Activated CD8-positive, alpha-beta T cell treated with anti-CD3 and anti-CD28 coated beads for 36 hours (primary cell): ENCODE measurements at regions not wholly inside any gene's neighbourhood (a gene's known extent, or its start where the extent isn't known, plus 50 kb on each side); places are given as distances from the start of the nearest gene placed in this dataset.

Source experiments
- ATAC-seq: fragments of 200-7000 bp; cut with Tn5 transposase; one replicate; pipeline ENCODE4 v1.10.0; 2021; ENCODE audit warnings: mild to moderate bottlenecking, moderate library complexity
- CTCF ChIA-PET: fragments of 350-600 bp; sonication (Branson Sonifier 250); formaldehyde crosslinking; loops from one replicate; lab custom pipeline; 2021; ENCODE audit warnings: antibody characterized with exemption; lab: Charles Lee
- POLR2A ChIA-PET: fragments of 350-600 bp; sonication (Branson Sonifier 250); formaldehyde crosslinking; loops from one replicate; lab custom pipeline; 2021; ENCODE audit warnings: antibody characterized with exemption; lab: Charles Lee
- DNase-seq: peaks from one replicate; pipeline ENCODE4 v3.0.0-alpha.2; 2020
- H3K27ac Mint-ChIP-seq: one replicate; pipeline ENCODE4 v1.8.0; 2021; ENCODE audit warnings: mild to moderate bottlenecking, mixed read lengths
- H3K27me3 Mint-ChIP-seq: one replicate; pipeline ENCODE4 v1.8.0; 2021; ENCODE audit warnings: mixed read lengths
- H3K36me3 Mint-ChIP-seq: one replicate; pipeline ENCODE4 v1.8.0; 2021; ENCODE audit warnings: low read depth, mixed read lengths
- H3K4me1 Mint-ChIP-seq: one replicate; pipeline ENCODE4 v1.8.0; 2021; ENCODE audit warnings: low read depth, mixed read lengths
- H3K4me3 Mint-ChIP-seq: one replicate; pipeline ENCODE4 v1.8.0; 2021; ENCODE audit warnings: mild to moderate bottlenecking, moderate library complexity, mixed read lengths
- H3K9me3 Mint-ChIP-seq: one replicate; pipeline ENCODE4 v1.8.0; 2021; ENCODE audit warnings: mixed read lengths
- intact Hi-C: fragments of 100-400 bp; cut with micrococcal nuclease; formaldehyde crosslinking; loops from one replicate; pipeline ENCODE4 v1.10.0; 2022
- TF ChIP-seq, protein P1 (sequence below): fragments of 200-600 bp; IDR thresholded peaks from one replicate; pipeline ENCODE4 v1.8.0; 2022; ENCODE audit warnings: antibody characterized with exemption, mild to moderate bottlenecking

DNA sequence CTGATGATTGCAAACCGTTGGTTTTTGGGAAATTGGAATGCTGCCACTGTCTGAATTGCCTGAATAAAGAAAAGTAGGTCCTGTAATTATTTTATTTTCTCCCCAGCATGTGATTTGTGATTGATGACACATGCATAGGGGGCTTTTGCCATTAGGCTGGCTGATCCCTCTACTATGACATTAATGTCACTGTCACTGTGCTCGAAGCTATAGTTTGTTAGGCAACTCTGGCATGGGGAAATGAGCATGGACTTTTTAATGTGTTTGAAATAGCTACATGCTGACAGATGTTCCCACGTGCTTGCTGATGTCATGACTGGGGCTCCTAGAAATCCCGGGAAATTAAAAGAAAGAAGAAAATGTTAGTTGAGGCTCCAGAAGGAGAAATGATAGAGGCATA is 99.1 kb downstream of the HRH4 start:
- no peak overlapping the region for H3K27ac Mint-ChIP-seq
- ChIA-PET POLR2A (no interaction called here), CTCF (no interaction called here)
- peaks cover 4% of the 10 kb centered on the region for H3K27me3 Mint-ChIP-seq
- H3K9me3 Mint-ChIP-seq: no peaks in the 10 kb centered on the region
- H3K4me1 Mint-ChIP-seq: no peaks in the 10 kb centered on the region
- H3K4me3 Mint-ChIP-seq: no peak overlapping the region
- TF ChIP-seq, protein P1, sequence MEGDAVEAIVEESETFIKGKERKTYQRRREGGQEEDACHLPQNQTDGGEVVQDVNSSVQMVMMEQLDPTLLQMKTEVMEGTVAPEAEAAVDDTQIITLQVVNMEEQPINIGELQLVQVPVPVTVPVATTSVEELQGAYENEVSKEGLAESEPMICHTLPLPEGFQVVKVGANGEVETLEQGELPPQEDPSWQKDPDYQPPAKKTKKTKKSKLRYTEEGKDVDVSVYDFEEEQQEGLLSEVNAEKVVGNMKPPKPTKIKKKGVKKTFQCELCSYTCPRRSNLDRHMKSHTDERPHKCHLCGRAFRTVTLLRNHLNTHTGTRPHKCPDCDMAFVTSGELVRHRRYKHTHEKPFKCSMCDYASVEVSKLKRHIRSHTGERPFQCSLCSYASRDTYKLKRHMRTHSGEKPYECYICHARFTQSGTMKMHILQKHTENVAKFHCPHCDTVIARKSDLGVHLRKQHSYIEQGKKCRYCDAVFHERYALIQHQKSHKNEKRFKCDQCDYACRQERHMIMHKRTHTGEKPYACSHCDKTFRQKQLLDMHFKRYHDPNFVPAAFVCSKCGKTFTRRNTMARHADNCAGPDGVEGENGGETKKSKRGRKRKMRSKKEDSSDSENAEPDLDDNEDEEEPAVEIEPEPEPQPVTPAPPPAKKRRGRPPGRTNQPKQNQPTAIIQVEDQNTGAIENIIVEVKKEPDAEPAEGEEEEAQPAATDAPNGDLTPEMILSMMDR: no peak
- ATAC-seq (no peak), DNase-seq (no peak)
- no peaks in the 10 kb centered on the region for H3K36me3 Mint-ChIP-seq
- intact Hi-C loops: no loop called here

GRCh38 chr18:24560511-24560981 is 100.1 kb downstream of the HRH4 start:
- no peak for ATAC-seq
- Mint-ChIP-seq H3K27me3 (peaks cover 4% of the 10 kb centered on the region), H3K9me3 (no peaks in the 10 kb centered on the region), H3K36me3 (no peaks in the 10 kb centered on the region), H3K4me3 (no peak overlapping the region), H3K4me1 (no peaks in the 10 kb centered on the region), H3K27ac (no peak overlapping the region)
- POLR2A ChIA-PET: no interaction called here
- TF ChIP-seq, protein P1: no peak
- intact Hi-C loops: no loop called here
- DNase-seq: no peak
- CTCF ChIA-PET: no interaction called here

DNA sequence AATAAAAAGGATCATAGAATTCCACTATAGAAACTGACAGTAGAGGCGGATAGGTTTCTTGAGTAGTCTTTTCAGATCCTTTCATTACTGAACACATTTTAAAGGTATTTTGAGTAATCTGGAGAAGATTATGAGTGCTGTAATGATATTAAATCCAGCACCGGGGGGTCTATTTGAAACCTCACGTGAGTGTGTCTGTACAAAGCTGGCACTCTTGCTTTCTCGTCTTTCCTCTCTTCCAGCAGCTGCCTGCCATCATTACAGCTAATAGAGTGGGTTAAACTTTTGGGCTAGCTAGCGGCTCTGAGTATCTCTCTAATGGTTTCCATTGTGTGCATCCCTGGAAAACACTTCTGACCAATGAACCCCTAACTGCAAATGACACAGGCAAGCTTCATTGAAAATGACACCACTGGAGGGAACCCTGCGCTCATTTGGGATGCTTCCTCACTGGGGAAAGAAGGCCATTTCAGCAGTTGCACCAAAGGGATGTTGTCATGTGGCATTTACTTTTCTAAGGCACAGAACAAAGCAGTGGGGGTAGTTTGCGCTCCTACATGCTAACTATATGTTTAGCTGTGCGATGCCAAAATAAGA is 101.0 kb downstream of the HRH4 start:
- ChIA-PET CTCF (no interaction called here), POLR2A (no interaction called here)
- H3K36me3 Mint-ChIP-seq: no peaks in the 10 kb centered on the region
- DNase-seq (no peak), ATAC-seq (no peak)
- no peaks in the 10 kb centered on the region for H3K4me1 Mint-ChIP-seq
- no peak overlapping the region for H3K4me3 Mint-ChIP-seq
- intact Hi-C loops: no loop called here
- no peak overlapping the region for H3K27ac Mint-ChIP-seq
- TF ChIP-seq, protein P1: no peak
- H3K27me3 Mint-ChIP-seq: peaks cover 3% of the 10 kb centered on the region
- no peaks in the 10 kb centered on the region for H3K9me3 Mint-ChIP-seq

GRCh38 chr18:24567199-24567598 is 106.8 kb downstream of the HRH4 start:
- Mint-ChIP-seq H3K27ac (no peak overlapping the region), H3K36me3 (no peaks in the 10 kb centered on the region), H3K4me1 (no peaks in the 10 kb centered on the region), H3K9me3 (no peaks in the 10 kb centered on the region), H3K27me3 (peaks cover 3% of the 10 kb centered on the region), H3K4me3 (no peak overlapping the region)
- POLR2A ChIA-PET: no interaction called here
- DNase-seq: no peak
- ATAC-seq: no peak
- CTCF ChIA-PET: interaction anchor here (1.5 kb wide), 1 partner anchor 78 kb away, joined by 3 read pairs; no protein-coding TSS in a partner anchor
- intact Hi-C loops: no loop called here
- TF ChIP-seq, protein P1: no peak

DNA sequence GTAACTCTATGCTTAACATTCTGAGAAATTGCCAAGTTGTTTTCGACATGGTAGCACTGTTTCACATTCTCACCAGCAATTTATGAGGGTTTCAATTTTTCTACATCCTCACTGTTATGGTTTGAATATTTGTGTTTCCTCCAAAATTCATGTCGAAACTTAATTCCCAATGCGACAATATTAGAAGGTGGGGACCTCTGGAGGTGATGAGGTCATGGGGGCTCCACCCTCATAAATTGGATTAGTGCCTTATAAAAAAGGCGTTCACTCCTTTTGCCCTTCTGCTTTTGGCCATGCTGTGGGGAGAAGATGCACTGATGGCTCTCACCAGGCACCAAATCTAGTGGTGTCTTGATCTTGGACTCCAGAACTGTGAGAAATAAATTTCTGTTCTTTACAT is 110.3 kb downstream of the HRH4 start:
- ATAC-seq (no peak), DNase-seq (no peak)
- no peaks in the 10 kb centered on the region for H3K4me1 Mint-ChIP-seq
- CTCF ChIA-PET: no interaction called here
- intact Hi-C loops: no loop called here
- no peak overlapping the region for H3K4me3 Mint-ChIP-seq
- TF ChIP-seq, protein P1: no peak
- H3K27me3 Mint-ChIP-seq: peaks cover 5% of the 10 kb centered on the region
- no peak overlapping the region for H3K27ac Mint-ChIP-seq
- H3K9me3 Mint-ChIP-seq: peaks cover 1% of the 10 kb centered on the region
- POLR2A ChIA-PET: no interaction called here
- no peaks in the 10 kb centered on the region for H3K36me3 Mint-ChIP-seq
